ENCODE measurements at regions not wholly inside any gene's neighbourhood (a gene's known extent, or its start where the extent isn't known, plus 50 kb on each side); places are given as distances from the start of the nearest gene placed in this dataset.

DNA sequence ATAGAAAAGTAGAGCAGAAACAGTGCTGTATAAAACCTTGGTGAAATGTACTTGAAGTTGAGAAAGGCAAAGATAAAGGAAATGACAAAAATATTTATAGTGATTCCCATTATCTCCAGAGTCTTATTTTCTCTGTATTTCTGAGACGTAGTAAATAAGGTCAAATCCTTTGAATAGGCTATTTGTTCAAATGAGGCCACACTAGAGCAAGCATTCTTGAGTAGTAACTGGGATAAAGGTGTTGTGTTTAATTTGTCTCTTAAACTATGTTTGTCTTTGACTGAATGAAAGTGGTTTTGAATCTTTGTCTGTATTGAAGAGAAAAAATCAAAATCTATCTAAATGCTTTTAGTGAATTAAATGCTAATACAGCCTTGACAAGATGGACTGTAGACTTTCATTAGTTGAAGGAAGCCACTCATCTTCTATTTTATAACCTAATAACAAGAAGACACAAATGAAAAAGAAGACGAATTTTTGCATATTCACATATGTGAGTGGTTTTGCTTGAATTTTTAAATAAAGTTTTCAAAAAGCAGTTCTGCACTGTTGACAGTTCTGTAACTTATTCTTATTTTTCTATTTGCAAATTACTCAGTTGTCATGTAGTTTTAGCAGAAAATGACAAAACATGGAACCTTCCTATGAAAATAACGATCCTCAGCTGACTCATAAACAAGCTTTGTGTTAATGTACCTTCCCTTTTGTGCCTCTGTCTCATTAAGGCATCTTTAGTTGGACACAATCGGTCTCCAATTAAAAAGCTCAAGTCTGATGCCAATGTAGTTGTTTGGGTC is 94.8 kb upstream of the PCDH18 start:
- H3K36me3 ChIP-seq (ENCODE audit: control insufficient read depth, insufficient read depth, low read length), result no peaks in the 10 kb centered on the region
- H3K4me3 ChIP-seq (ENCODE audit: low read length), result no peak overlapping the region
- no peak overlapping the region for H3K9ac ChIP-seq (ENCODE audit: low read length)
- no peaks in the 10 kb centered on the region for H3K4me1 ChIP-seq (ENCODE audit: control insufficient read depth, insufficient read depth, low read length)
- no peaks in the 10 kb centered on the region for H3K9me3 ChIP-seq (ENCODE audit: control insufficient read depth, low read length)
- no peaks in the 10 kb centered on the region for H3K27me3 ChIP-seq (ENCODE audit: control insufficient read depth, insufficient read depth, low read length)

DNA sequence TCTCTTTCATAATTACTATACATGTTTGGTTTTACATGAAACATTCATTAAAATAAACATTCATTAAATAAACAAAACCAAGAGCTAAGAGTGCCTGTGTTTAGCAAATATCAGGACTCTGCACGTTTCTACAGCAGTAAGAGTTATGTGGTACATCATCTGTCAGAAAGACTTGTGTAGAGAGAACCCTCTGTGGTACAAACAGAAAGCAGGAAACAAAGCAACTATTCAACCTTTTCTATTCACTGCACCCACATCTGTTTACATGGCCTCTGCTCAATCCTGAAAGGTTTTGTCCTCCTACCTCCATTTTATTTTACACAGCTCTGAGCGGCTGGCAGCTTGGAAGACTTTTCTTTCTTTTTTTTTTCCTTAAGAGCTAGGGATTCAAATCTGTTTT is 90.7 kb upstream of the PCDH18 start:
- H3K9ac ChIP-seq (ENCODE audit: low read length), result no peak overlapping the region
- H3K27me3 ChIP-seq (ENCODE audit: control insufficient read depth, insufficient read depth, low read length), result no peaks in the 10 kb centered on the region
- H3K4me1 ChIP-seq (ENCODE audit: control insufficient read depth, insufficient read depth, low read length), result no peaks in the 10 kb centered on the region
- H3K9me3 ChIP-seq (ENCODE audit: control insufficient read depth, low read length), result no peaks in the 10 kb centered on the region
- H3K36me3 ChIP-seq (ENCODE audit: control insufficient read depth, insufficient read depth, low read length), result no peaks in the 10 kb centered on the region
- no peak overlapping the region for H3K4me3 ChIP-seq (ENCODE audit: low read length)

DNA sequence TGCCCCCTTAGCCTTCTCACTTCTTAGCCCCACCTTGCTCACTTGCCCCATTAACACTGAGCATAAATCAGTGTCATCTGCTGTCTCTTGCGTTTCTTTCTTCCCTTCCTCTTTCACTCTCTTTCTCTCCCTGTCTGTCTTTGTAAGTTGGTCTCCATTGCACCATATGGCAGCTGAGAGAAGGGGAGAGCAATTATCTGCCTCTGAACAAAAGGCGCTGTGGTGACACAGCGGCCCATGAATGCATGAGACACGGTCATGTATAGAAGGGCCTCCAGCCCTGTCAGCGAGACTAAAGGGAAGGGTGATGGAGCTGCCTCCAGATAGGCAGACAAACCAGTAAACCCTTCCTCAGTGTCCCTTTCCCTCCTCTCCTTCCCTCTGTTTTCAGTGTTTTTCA is 88.8 kb upstream of the PCDH18 start:
- Histone ChIP-seq H3K9me3 (ENCODE audit: control insufficient read depth, low read length) (no peaks in the 10 kb centered on the region), H3K36me3 (ENCODE audit: control insufficient read depth, insufficient read depth, low read length) (no peaks in the 10 kb centered on the region), H3K4me3 (ENCODE audit: low read length) (no peak overlapping the region)

DNA sequence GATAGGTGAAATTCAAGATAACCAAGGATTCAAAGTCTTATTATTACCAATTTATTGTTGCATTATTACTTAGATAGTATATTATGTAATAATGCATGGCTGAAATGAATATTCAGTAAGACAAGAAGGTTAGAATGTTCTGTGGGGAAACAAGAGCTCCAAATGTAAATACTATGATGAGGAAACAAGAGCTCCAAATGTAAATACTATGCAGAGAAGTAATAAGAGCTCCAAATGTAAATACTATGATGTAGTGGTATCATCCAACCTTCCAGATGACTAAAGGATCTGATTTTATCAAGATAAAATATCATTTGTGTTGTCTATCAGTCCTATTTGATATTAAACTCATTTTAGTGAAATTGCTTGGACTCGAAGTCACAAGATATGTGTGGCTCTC is 82.2 kb upstream of the PCDH18 start:
- H3K27me3 ChIP-seq (ENCODE audit: control insufficient read depth, insufficient read depth, low read length), result no peaks in the 10 kb centered on the region
- no peaks in the 10 kb centered on the region for H3K9me3 ChIP-seq (ENCODE audit: control insufficient read depth, low read length)
- no peak overlapping the region for H3K9ac ChIP-seq (ENCODE audit: low read length)
- no peaks in the 10 kb centered on the region for H3K4me1 ChIP-seq (ENCODE audit: control insufficient read depth, insufficient read depth, low read length)
- no peak overlapping the region for H3K4me3 ChIP-seq (ENCODE audit: low read length)
- H3K36me3 ChIP-seq (ENCODE audit: control insufficient read depth, insufficient read depth, low read length), result no peaks in the 10 kb centered on the region

More for the DNA sequence above, 88.8 kb upstream of the PCDH18 start:
- H3K9ac ChIP-seq (ENCODE audit: low read length), result no peak overlapping the region
- H3K4me1 ChIP-seq (ENCODE audit: control insufficient read depth, insufficient read depth, low read length), result no peaks in the 10 kb centered on the region
- H3K27me3 ChIP-seq (ENCODE audit: control insufficient read depth, insufficient read depth, low read length), result no peaks in the 10 kb centered on the region

DNA sequence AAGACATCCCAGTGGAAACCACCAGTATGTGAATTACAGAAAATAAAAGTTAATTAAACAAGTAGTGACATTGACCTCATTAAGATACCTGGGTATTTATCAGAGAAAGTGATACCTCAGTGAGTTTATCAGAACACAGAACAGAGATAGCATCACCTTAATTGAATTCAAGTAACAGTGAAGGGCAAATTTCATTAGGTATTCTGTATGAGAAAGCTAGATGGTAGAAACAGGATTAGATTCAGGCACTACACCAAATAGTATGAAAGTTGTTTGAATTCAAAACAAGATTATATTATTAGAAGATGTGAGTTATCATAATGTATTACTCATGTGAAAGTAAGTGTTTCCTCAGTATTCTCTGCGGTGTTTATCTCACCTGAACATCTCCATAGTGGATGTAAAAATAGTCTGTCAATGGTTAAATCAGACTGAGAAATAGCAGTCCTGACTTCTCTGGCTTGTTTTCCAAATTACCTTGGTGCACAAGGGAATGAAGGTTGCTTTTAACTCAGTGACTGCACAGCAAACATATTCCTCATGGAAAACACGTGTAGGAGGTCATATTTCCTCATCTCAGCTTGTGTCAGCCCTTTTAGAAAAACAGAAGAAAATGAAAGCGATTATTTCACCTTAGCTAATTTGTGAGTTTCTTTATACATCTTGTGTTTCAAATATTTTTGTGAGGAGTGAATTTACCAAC is 79.9 kb upstream of the PCDH18 start:
- Histone ChIP-seq H3K4me1 (ENCODE audit: control insufficient read depth, insufficient read depth, low read length) (no peaks in the 10 kb centered on the region), H3K9me3 (ENCODE audit: control insufficient read depth, low read length) (no peaks in the 10 kb centered on the region), H3K27me3 (ENCODE audit: control insufficient read depth, insufficient read depth, low read length) (no peaks in the 10 kb centered on the region), H3K4me3 (ENCODE audit: low read length) (no peak overlapping the region), H3K9ac (ENCODE audit: low read length) (no peak overlapping the region), H3K36me3 (ENCODE audit: control insufficient read depth, insufficient read depth, low read length) (no peaks in the 10 kb centered on the region)

DNA sequence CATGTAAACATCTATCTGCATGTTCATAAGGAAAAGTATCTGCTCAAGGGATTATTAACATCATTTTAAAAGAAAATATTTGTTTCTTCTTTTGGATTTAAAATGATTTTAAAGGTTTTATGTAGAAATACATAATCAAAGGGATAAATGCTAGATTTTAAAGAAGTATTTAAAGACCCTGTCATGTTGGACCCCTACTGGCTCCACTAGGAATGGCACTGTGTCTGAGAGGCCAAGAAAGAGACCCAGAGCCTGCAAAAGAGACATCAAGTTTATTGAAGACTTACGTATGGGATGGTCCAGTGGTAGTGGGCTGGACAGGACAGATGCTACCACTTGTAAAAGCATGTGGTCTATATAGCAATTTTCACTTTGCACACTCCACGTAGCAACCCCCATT is 78.7 kb upstream of the PCDH18 start:
- Histone ChIP-seq H3K36me3 (ENCODE audit: control insufficient read depth, insufficient read depth, low read length) (no peaks in the 10 kb centered on the region), H3K9me3 (ENCODE audit: control insufficient read depth, low read length) (no peaks in the 10 kb centered on the region), H3K9ac (ENCODE audit: low read length) (no peak overlapping the region), H3K27me3 (ENCODE audit: control insufficient read depth, insufficient read depth, low read length) (no peaks in the 10 kb centered on the region), H3K4me1 (ENCODE audit: control insufficient read depth, insufficient read depth, low read length) (no peaks in the 10 kb centered on the region), H3K4me3 (ENCODE audit: low read length) (no peak overlapping the region)

DNA sequence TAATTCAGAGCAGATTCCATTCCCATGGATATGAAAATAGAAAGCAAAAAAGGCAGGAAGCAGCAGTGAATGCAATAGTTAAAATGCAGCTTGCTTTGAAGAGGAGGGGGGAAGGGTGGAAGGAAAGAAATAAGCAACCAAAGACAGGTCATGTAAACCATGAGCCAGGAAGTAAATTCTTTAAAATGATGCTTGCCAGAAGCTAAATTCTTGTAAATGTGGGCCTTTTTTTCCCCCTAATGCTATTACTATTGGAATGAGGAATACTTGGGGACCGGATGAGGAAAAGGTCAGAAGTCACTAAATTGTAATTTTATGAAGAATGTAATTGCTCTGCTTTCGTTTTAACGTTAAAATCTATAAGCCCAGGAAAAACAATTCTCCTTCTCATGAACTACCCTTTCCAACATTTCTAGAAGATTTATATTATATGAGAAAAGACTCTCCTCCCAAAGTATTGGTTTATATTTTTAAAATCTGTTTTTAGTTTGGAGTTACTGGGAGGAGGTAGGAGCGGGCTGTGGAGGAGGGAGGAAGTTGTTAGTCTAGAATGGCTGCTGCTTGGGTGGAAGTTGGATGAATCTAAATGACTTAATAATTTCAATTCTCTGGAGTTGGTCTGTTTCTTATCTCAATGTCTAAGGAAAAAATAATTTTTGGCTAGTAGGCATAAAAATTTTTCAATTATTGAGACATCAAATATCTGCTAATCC is 77.6 kb upstream of the PCDH18 start:
- no peak overlapping the region for H3K4me3 ChIP-seq (ENCODE audit: low read length)
- no peak overlapping the region for H3K9ac ChIP-seq (ENCODE audit: low read length)
- H3K27me3 ChIP-seq (ENCODE audit: control insufficient read depth, insufficient read depth, low read length), result no peaks in the 10 kb centered on the region
- H3K9me3 ChIP-seq (ENCODE audit: control insufficient read depth, low read length), result no peaks in the 10 kb centered on the region
- no peaks in the 10 kb centered on the region for H3K36me3 ChIP-seq (ENCODE audit: control insufficient read depth, insufficient read depth, low read length)
- H3K4me1 ChIP-seq (ENCODE audit: control insufficient read depth, insufficient read depth, low read length), result no peaks in the 10 kb centered on the region

DNA sequence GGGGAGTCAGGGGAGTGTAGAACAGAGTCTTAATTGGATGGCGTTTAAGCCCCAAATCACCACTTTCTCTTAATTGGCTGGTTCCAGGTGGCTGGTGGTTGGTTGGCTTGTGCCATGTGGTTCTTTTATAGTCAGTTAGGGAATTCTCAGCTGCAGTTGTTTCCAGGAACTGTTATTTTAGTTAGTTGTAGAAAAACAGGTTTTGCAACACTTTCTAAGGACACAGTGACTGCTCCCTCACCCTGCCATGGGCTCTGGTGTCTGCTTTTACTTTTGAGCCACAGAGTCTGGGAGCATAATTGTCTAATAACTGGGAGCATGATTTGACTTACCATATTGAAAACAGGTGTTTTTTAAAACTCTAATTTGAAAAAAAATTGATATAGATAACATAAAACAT is 75.8 kb upstream of the PCDH18 start:
- Histone ChIP-seq H3K27me3 (ENCODE audit: control insufficient read depth, insufficient read depth, low read length) (no peaks in the 10 kb centered on the region), H3K9me3 (ENCODE audit: control insufficient read depth, low read length) (no peaks in the 10 kb centered on the region), H3K4me1 (ENCODE audit: control insufficient read depth, insufficient read depth, low read length) (no peaks in the 10 kb centered on the region), H3K9ac (ENCODE audit: low read length) (no peak overlapping the region), H3K4me3 (ENCODE audit: low read length) (no peak overlapping the region), H3K36me3 (ENCODE audit: control insufficient read depth, insufficient read depth, low read length) (no peaks in the 10 kb centered on the region)

DNA sequence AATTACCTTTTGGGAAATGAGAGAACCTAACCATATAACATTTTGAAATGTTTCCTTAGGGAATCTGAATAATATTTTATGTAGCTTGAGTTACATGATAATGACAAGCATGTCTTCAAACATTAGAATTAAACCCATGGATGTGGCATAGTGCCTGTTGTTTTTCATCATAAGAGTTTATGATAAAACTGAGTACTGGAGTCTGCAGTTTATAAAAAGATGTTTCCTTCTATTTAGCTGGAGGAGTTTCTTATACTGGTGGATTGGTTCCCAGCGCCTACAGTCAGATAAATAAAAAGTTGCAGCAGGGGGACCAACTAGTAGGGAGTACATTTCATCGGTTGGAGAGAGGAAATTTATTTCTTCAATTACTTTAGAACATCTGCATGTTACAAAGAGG is 70.1 kb upstream of the PCDH18 start:
- Histone ChIP-seq H3K4me1 (ENCODE audit: control insufficient read depth, insufficient read depth, low read length) (no peaks in the 10 kb centered on the region), H3K9me3 (ENCODE audit: control insufficient read depth, low read length) (no peaks in the 10 kb centered on the region), H3K4me3 (ENCODE audit: low read length) (no peak overlapping the region), H3K27me3 (ENCODE audit: control insufficient read depth, insufficient read depth, low read length) (no peaks in the 10 kb centered on the region), H3K36me3 (ENCODE audit: control insufficient read depth, insufficient read depth, low read length) (no peaks in the 10 kb centered on the region), H3K9ac (ENCODE audit: low read length) (no peak overlapping the region)

DNA sequence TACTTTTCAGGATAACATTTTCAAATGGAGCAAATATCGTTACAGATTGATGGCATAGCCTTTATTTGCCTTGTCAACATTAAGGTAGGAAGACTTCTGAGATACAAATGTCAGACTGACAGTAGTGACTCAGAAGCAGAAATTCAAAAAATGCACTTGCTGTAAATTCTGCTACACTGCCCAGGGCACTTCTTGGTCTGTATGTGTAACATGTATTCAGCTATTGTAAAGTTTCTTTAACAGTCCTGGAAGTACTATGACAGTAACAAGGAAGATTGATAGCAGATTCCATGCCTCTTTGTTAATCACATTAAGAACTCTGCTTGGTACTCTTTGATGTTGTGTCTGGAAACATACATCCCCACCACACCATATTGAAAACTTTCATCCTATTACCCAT is 69.6 kb upstream of the PCDH18 start:
- Histone ChIP-seq H3K27me3 (ENCODE audit: control insufficient read depth, insufficient read depth, low read length) (no peaks in the 10 kb centered on the region), H3K4me1 (ENCODE audit: control insufficient read depth, insufficient read depth, low read length) (no peaks in the 10 kb centered on the region), H3K36me3 (ENCODE audit: control insufficient read depth, insufficient read depth, low read length) (no peaks in the 10 kb centered on the region), H3K9me3 (ENCODE audit: control insufficient read depth, low read length) (no peaks in the 10 kb centered on the region), H3K4me3 (ENCODE audit: low read length) (no peak overlapping the region), H3K9ac (ENCODE audit: low read length) (no peak overlapping the region)

DNA sequence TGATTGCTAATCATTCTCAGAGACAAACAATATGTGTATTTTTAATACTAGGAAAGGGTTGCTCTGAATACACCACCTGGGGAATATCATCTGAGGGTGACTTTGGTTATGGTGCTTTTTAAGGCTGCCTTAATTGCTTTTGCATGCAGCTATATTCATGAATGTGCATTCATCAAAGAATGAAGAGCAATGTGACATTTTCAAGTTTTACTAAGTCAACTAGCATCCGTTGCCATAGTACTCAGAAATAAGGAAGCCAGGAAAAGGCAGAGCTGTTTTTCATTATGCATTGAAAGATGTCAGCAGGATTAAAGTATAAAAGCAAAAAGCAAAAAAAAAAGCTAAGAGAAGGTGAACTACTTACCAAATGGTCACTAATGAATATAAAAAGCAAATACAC is 67.4 kb upstream of the PCDH18 start:
- H3K27me3 ChIP-seq (ENCODE audit: control insufficient read depth, insufficient read depth, low read length), result no peaks in the 10 kb centered on the region
- H3K9ac ChIP-seq (ENCODE audit: low read length), result no peak overlapping the region
- H3K9me3 ChIP-seq (ENCODE audit: control insufficient read depth, low read length), result no peaks in the 10 kb centered on the region
- H3K4me3 ChIP-seq (ENCODE audit: low read length), result no peak overlapping the region
- H3K4me1 ChIP-seq (ENCODE audit: control insufficient read depth, insufficient read depth, low read length), result no peaks in the 10 kb centered on the region
- H3K36me3 ChIP-seq (ENCODE audit: control insufficient read depth, insufficient read depth, low read length), result no peaks in the 10 kb centered on the region

DNA sequence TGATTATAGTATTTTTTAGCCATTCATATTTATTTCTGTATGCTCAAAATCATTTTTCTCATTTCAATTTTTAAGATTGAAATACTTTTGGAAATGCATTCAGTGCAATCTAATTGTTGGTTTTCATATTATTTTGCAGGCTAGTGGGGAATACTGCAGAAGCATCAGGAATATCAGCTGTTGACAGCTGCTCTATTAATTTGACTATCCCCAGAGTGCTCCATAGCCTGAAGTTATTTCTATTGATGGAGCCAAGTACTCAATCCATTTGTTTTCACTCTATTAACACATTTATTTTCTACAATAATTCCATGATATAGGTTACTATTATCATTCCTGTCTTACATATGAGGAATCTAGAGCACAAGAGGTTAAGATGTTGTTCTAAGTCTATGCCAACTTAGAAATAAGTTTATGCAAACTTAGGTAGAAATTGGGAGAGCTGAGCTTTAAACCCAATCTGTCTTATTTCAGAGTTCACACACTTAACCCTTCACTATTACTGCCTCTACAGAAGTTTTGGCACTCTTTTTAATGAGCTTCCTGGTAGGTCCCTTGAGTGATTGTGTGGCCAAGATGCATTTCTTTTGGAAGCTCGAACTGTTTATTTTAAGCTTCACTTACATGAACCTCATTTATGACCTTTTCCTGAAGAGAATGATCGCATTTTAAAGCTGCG is 65.6 kb upstream of the PCDH18 start:
- Histone ChIP-seq H3K9ac (ENCODE audit: low read length) (no peak overlapping the region), H3K9me3 (ENCODE audit: control insufficient read depth, low read length) (no peaks in the 10 kb centered on the region), H3K4me1 (ENCODE audit: control insufficient read depth, insufficient read depth, low read length) (no peaks in the 10 kb centered on the region), H3K4me3 (ENCODE audit: low read length) (no peak overlapping the region), H3K27me3 (ENCODE audit: control insufficient read depth, insufficient read depth, low read length) (no peaks in the 10 kb centered on the region), H3K36me3 (ENCODE audit: control insufficient read depth, insufficient read depth, low read length) (no peaks in the 10 kb centered on the region)
